Activated T-helper 1 cell treated with anti-CD3 and anti-CD28 coated beads, Interleukin-12 subunit alpha, Interleukin-12 subunit beta, Interleukin-2, Interleukin-4 antibody, amounts not matched to agents 30 ng/mL and 10 ng/mL and 1 ng/mL, durations not matched to agents 14 hours and 24 hours and 36 hours (primary cell): ENCODE measurements at regions not wholly inside any gene's neighbourhood (a gene's known extent, or its start where the extent isn't known, plus 50 kb on each side); places are given as distances from the start of the nearest gene placed in this dataset.

ENCODE experiments used
- DNase-seq: peaks from one replicate; pipeline ENCODE4 v3.0.0; 2021; ENCODE audit warnings: low spot score
- H3K27ac Mint-ChIP-seq: one replicate; pipeline ENCODE4 v1.8.0; 2021; ENCODE audit warnings: mild to moderate bottlenecking, mixed read lengths
- H3K27me3 Mint-ChIP-seq: one replicate; pipeline ENCODE4 v1.8.0; 2022; ENCODE audit warnings: mild to moderate bottlenecking, moderate library complexity, mixed read lengths; ENCODE audit not compliant: insufficient read depth
- H3K36me3 Mint-ChIP-seq: one replicate; pipeline ENCODE4 v1.8.0; 2021; ENCODE audit warnings: low read depth, mixed read lengths
- H3K4me1 Mint-ChIP-seq: one replicate; pipeline ENCODE4 v1.8.0; 2021; ENCODE audit warnings: low read depth, mixed read lengths
- H3K4me3 Mint-ChIP-seq: one replicate; pipeline ENCODE4 v1.8.0; 2021; ENCODE audit warnings: mild to moderate bottlenecking, moderate library complexity, mixed read lengths
- H3K9me3 Mint-ChIP-seq: one replicate; pipeline ENCODE4 v1.8.0; 2021; ENCODE audit warnings: mixed read lengths
- intact Hi-C: fragments of 100-400 bp; cut with micrococcal nuclease; formaldehyde crosslinking; loops from one replicate; pipeline ENCODE4 v1.15.1; 2024

DNA sequence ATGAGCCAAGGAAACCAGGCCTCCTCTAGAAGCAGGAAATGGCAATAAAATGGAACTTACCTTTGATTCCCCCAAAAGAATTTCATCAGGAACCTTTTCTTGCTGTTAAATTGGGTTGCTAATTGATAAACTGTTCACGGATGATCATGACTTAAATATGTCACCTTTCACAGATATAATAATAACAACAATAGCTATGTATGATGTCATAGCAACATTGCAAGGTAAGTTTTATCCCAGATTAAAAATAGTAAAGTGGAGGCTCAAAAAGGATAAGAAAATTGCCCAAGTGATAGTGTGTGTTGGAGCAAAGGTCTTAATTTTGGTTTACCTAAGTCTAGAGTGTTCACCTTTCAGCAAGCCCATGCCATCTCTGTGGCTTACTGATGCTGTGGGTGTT is 357.6 kb upstream of the CELF2 start:
- intact Hi-C loops: no loop called here
- no peak overlapping the region for H3K4me3 Mint-ChIP-seq
- peaks cover 4% of the 10 kb centered on the region for H3K27me3 Mint-ChIP-seq
- no peak for DNase-seq
- H3K4me1 Mint-ChIP-seq: no peaks in the 10 kb centered on the region
- no peaks in the 10 kb centered on the region for H3K9me3 Mint-ChIP-seq
- H3K36me3 Mint-ChIP-seq: no peaks in the 10 kb centered on the region
- H3K27ac Mint-ChIP-seq: no peak overlapping the region

- Mint-ChIP-seq H3K9me3 (no peaks in the 10 kb centered on the region), H3K4me1 (no peaks in the 10 kb centered on the region), H3K27me3 (peaks cover 4% of the 10 kb centered on the region), H3K36me3 (no peaks in the 10 kb centered on the region), H3K4me3 (no peak overlapping the region), H3K27ac (no peak overlapping the region)
- DNase-seq: no peak
- intact Hi-C loops: no loop called here
Measured at GRCh38 chr10:10661176-10661575, 356.5 kb upstream of the CELF2 start.

- Mint-ChIP-seq H3K4me1 (no peaks in the 10 kb centered on the region), H3K27ac (no peak overlapping the region), H3K9me3 (no peaks in the 10 kb centered on the region), H3K27me3 (peaks cover 4% of the 10 kb centered on the region), H3K36me3 (no peaks in the 10 kb centered on the region), H3K4me3 (no peak overlapping the region)
- intact Hi-C loops: no loop called here
- no peak for DNase-seq
Measured at GRCh38 chr10:10662716-10663408, 354.8 kb upstream of the CELF2 start.

DNA sequence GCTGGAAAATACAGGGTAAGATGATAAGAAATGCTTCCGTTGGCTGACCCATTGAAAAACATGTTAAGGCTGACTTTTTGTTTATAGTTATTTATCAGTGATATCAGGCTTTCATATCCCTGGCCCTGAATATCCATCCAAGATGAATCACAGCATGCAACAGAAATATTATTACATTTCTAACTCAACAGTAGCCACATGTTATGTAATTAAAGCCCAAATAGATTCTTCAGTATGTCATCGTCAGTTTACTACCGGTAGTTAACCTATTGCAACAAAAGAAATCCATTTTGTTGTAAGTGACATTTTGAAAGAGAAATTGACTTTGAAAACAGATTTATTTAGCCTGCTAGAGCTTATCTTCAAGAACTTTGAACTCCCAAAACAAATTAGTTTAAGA is 354.1 kb upstream of the CELF2 start:
- intact Hi-C loops: no loop called here
- Mint-ChIP-seq H3K27ac (no peak overlapping the region), H3K36me3 (no peaks in the 10 kb centered on the region), H3K4me1 (no peaks in the 10 kb centered on the region), H3K27me3 (peaks cover 3% of the 10 kb centered on the region), H3K9me3 (no peaks in the 10 kb centered on the region), H3K4me3 (no peak overlapping the region)
- DNase-seq: no peak

DNA sequence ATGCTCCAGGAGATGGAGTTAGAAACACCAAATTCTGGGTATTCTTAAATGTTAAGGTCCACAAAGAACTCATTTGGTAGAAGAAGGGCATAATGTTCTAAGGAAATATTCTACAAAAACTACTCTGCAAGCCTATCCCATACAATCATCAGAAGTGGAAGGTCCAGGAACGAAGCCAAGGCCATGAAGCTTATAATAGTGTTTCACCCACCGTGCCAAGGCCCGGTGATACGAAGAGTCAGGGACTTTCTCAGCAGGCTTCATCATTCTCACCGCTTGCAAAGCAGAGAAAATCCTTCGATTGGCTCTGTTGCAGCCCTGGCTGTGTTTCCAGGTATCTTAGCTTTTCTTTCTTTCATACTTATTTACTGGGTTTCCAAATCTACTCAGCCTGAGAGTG is 351.9 kb upstream of the CELF2 start:
- no peak overlapping the region for H3K27ac Mint-ChIP-seq
- no peak for DNase-seq
- peaks cover 2% of the 10 kb centered on the region for H3K27me3 Mint-ChIP-seq
- no peaks in the 10 kb centered on the region for H3K36me3 Mint-ChIP-seq
- no peak overlapping the region for H3K4me3 Mint-ChIP-seq
- no peaks in the 10 kb centered on the region for H3K9me3 Mint-ChIP-seq
- intact Hi-C loops: no loop called here
- H3K4me1 Mint-ChIP-seq: no peaks in the 10 kb centered on the region

GRCh38 chr10:10667466-10667865 is 350.2 kb upstream of the CELF2 start:
- intact Hi-C loops: no loop called here
- Mint-ChIP-seq H3K27ac (no peak overlapping the region), H3K27me3 (no peaks in the 10 kb centered on the region), H3K4me3 (no peak overlapping the region), H3K4me1 (no peaks in the 10 kb centered on the region), H3K9me3 (no peaks in the 10 kb centered on the region), H3K36me3 (no peaks in the 10 kb centered on the region)
- DNase-seq: no peak

DNA sequence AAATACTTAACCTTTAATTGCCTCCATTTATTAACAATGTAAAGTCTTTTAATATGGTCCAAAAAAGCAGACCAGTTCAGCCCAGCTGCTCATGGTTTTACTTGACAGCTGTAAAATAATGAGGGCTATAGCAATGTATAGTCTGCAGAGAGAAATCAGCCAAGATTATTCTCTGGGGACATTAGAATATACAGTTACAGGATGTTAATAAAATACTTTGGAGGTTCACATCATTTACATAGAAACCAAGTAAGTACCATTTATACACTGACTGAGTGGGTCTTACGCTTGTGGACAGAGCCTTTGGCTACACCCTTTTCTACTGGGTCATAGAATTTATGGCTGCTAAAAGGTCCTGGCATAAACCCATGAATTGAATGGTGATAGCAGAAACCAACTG is 340.7 kb upstream of the CELF2 start:
- intact Hi-C loops: loop anchor here (5.0 kb wide), 1 partner anchor 1345 kb away; no protein-coding TSS in a partner anchor
- peaks cover 12% of the 10 kb centered on the region for H3K9me3 Mint-ChIP-seq
- H3K27me3 Mint-ChIP-seq: peaks cover 2% of the 10 kb centered on the region
- no peaks in the 10 kb centered on the region for H3K4me1 Mint-ChIP-seq
- H3K27ac Mint-ChIP-seq: no peak overlapping the region
- no peaks in the 10 kb centered on the region for H3K36me3 Mint-ChIP-seq
- no peak for DNase-seq
- H3K4me3 Mint-ChIP-seq: no peak overlapping the region

GRCh38 chr10:10677479-10677878 is 340.2 kb upstream of the CELF2 start:
- peaks cover 2% of the 10 kb centered on the region for H3K27me3 Mint-ChIP-seq
- peaks cover 12% of the 10 kb centered on the region for H3K9me3 Mint-ChIP-seq
- H3K4me1 Mint-ChIP-seq: no peaks in the 10 kb centered on the region
- H3K4me3 Mint-ChIP-seq: no peak overlapping the region
- intact Hi-C loops: loop anchor here (5.0 kb wide), 1 partner anchor 1345 kb away; no protein-coding TSS in a partner anchor
- H3K27ac Mint-ChIP-seq: no peak overlapping the region
- no peak for DNase-seq
- no peaks in the 10 kb centered on the region for H3K36me3 Mint-ChIP-seq

GRCh38 chr10:10680496-10680895 is 337.2 kb upstream of the CELF2 start:
- no peaks in the 10 kb centered on the region for H3K36me3 Mint-ChIP-seq
- no peaks in the 10 kb centered on the region for H3K4me1 Mint-ChIP-seq

GRCh38 chr10:10684972-10685371 is 332.7 kb upstream of the CELF2 start:
- intact Hi-C loops: no loop called here
- no peaks in the 10 kb centered on the region for H3K9me3 Mint-ChIP-seq
- H3K4me3 Mint-ChIP-seq: no peak overlapping the region
- H3K27ac Mint-ChIP-seq: no peak overlapping the region
- H3K27me3 Mint-ChIP-seq: no peaks in the 10 kb centered on the region
- no peak for DNase-seq
- no peaks in the 10 kb centered on the region for H3K36me3 Mint-ChIP-seq
- H3K4me1 Mint-ChIP-seq: no peaks in the 10 kb centered on the region

More at GRCh38 chr10:10680496-10680895, 337.2 kb upstream of the CELF2 start:
- intact Hi-C loops: no loop called here
- Mint-ChIP-seq H3K27ac (no peak overlapping the region), H3K4me3 (no peak overlapping the region), H3K9me3 (no peaks in the 10 kb centered on the region), H3K27me3 (peaks cover 2% of the 10 kb centered on the region)
- DNase-seq: no peak

DNA sequence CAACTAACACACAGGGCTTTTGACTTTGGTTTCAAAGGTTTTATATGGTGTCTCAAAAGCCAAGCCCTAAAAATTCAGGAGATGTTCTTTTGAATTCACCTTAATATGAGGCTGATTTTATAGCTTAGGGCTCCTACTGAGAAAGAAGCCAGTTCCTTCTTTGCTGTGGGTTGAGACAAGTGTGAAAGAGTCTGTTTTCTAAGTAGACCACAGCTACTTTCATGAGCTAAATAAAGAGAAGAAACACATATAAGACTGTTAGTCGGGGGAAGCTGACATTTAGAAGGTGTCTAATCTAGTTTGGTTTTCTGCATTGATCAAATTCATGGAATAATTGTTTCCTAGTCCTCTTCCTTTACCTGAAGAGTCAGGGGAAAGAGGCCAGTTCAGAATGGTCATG is 332.1 kb upstream of the CELF2 start:
- Mint-ChIP-seq H3K4me3 (no peak overlapping the region), H3K27ac (no peak overlapping the region), H3K4me1 (no peaks in the 10 kb centered on the region), H3K36me3 (no peaks in the 10 kb centered on the region), H3K27me3 (no peaks in the 10 kb centered on the region), H3K9me3 (no peaks in the 10 kb centered on the region)
- intact Hi-C loops: no loop called here
- no peak for DNase-seq

GRCh38 chr10:10687751-10688150 is 329.9 kb upstream of the CELF2 start:
- Mint-ChIP-seq H3K4me1 (no peaks in the 10 kb centered on the region), H3K9me3 (no peaks in the 10 kb centered on the region), H3K36me3 (no peaks in the 10 kb centered on the region), H3K27ac (no peak overlapping the region), H3K4me3 (no peak overlapping the region), H3K27me3 (no peaks in the 10 kb centered on the region)
- DNase-seq: no peak
- intact Hi-C loops: no loop called here

DNA sequence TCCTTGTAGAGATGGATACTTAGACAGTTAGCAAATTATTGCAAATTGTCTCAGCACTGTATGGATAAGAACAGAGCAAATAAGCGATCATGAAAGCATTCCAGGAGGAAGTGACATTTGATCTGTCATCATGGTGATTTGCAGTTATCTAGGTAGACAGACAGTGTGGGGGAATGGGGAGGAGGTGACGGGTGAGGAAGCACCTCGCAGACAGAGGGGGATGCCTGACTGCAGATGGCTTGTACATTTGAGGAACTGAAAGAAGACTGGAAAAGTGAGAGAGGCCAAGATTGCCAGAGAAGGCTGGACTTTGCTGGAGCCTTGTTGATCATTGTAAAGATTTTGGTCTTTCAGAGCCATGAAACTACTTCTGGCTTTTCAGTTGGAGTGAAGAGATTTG is 318.2 kb upstream of the CELF2 start:
- intact Hi-C loops: no loop called here
- Mint-ChIP-seq H3K27ac (no peak overlapping the region), H3K4me3 (no peak overlapping the region), H3K36me3 (no peaks in the 10 kb centered on the region), H3K27me3 (no peaks in the 10 kb centered on the region), H3K9me3 (no peaks in the 10 kb centered on the region), H3K4me1 (no peaks in the 10 kb centered on the region)
- no peak for DNase-seq

DNA sequence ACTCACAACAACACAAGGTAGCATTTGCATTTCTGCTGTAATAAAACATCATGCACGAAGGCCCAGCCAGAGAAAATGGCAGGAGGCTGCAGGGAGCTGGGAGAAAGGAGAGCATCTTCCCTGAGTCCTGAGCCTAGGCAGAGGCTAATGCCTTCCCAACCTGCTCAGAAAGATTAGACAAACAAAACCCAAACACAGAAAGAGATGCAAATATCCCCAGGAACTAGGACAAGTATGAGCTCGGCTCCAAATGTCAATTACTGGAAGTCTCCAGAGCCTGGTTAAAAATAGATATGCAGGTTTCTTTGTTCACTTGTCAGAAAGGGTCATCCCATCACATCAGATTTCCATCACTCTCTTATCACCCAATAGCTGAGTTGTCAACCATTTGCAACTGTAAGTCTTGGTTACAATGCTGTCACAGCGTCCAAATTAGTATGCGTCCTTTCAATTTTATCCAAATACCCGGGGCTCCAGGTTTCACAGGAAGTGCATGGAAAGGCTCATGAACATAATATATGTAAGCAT is 316.5 kb upstream of the CELF2 start:
- DNase-seq: no peak
- no peaks in the 10 kb centered on the region for H3K4me1 Mint-ChIP-seq
- H3K4me3 Mint-ChIP-seq: no peak overlapping the region
- no peaks in the 10 kb centered on the region for H3K9me3 Mint-ChIP-seq
- no peaks in the 10 kb centered on the region for H3K27me3 Mint-ChIP-seq
- no peaks in the 10 kb centered on the region for H3K36me3 Mint-ChIP-seq
- no peak overlapping the region for H3K27ac Mint-ChIP-seq
- intact Hi-C loops: no loop called here
